Fibroblast of the conjunctiva (primary cell): ENCODE measurements at regions not wholly inside any gene's neighbourhood (a gene's known extent, or its start where the extent isn't known, plus 50 kb on each side); places are given as distances from the start of the nearest gene placed in this dataset.
A peak's percentile ranks its signal among the peaks of the same experiment; 100 is the strongest.

Experiments
- DNase-seq: peaks from one replicate; pipeline ENCODE4 v3.0.0-alpha.2; 2010; ENCODE audit warnings: low read depth

DNA sequence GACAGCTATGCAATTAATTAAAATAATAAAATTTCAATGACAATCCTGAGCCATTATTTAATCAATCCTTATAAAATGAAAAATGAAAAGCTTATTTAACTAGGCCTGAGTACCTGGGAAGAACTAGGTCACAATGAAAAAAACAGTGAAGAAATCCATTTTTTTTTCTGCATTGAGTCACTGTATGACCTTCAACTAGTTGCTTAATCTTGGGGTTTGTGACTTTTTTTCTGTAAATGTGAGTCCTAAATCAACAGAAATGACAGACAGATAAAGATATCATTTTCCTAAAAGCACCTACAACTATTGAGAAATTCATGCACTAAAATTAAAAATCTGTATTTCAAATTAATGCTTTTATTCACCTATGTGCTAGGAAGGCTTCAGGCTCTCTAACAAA, 96.8 kb downstream of the TMEM26 start:
- DNase-seq: no peak

DNA sequence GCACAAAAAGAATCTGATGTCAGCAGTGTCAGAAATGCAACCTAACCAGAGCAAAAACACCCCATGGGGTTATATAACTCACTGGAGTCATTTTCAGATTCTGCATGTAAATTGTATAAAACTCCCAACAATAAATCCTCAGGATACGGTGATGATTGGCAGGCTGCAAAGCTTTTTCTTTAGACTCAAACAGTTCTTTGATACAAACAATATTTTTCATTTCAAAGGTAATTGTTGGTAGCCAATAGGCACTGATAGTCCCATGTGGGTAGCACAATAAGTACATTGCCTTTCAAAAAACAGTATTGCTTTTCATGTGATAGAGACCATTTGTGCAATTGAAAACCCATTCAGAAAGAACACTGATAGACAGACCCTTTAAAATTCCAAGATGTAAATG, 98.0 kb downstream of the TMEM26 start:
- DNase-seq: no peak

- no peak for DNase-seq
These were observed 98.7 kb downstream of the TMEM26 start for GRCh38 chr10:61354401-61354975.

GRCh38 chr10:61350794-61351193, 102.4 kb downstream of the TMEM26 start:
- no peak for DNase-seq

- no peak for DNase-seq
These were observed 103.1 kb downstream of the TMEM26 start for GRCh38 chr10:61350068-61350467.

DNA sequence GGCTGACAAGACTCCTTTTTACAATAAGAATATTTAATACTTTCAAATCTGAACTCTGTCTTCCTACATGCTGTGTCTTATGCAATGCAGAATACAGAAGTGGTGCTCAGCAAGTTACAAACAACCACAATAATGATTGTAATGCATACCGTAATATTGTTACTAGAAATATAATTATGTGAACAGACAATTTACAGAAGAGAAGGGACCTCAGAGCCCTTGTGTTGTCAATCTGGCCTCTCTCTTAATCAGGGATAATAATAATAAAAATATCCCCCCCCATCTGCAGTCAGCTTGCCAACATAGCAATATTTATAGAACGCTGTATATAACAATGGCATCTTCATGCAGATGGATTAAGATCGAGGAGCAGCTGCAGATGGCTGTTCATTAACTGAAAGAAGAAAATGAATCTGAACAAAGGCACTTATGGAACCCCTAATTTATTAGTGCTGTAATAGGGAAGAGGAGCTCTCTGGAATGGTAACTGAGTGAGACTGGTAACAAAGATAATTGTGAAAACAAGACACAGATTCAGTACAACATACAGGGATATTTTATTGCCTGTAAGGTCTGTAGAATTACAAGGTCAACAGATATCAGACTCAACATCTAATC, 106.3 kb downstream of the TMEM26 start:
- DNase-seq: no peak

DNA sequence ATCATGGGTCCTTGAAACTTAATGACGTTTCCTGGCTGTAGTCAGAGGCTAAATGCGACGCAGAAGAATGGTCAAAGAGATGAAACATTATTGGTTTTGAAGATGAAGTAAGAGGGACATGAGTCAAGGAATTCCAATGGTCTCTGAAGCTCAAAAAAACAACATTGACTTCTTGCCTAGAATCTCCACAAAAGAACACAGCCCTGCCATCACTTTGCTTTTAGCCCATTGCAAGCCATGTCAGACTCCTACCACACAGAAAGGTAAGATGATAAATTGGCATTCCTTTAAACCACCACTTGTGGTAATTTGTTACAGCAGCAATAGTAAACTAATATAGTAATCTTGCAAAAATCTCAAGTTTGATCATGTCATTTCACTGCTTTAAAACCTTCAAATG, 109.4 kb downstream of the TMEM26 start:
- no peak for DNase-seq

DNA sequence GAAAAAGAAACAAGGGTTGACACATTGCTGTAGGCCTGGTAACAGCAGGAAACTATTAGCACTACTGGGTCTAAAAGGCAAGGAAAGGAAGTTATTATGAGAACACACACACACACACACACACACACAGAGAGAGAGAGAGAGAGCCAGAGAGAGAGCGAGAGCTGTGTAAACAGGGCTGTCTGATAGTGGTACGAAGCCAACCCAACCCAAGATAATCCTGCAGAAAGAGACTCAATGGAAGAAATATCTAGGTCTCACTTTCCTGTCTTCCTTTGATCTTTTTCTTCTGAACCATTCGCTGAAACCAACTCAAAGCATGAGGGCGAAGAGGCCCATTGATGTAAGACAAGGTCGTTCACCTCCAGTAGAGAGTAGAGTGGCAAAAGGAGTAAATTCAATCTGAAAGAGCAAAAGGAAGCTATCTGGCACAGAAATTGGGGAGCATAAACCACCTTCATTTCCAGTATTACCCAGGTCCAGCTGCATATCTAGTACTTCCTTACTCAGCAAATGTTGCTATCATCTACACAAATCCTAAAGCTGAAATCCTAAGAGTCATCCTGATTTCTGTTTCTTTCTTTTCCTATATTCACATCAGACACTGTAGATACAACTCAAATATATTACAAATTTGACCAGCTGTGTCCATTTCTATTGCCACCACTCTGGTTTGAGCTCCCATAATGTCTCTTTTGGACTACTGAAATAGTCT, 110.2 kb downstream of the TMEM26 start:
- DNase-seq: no peak

DNA sequence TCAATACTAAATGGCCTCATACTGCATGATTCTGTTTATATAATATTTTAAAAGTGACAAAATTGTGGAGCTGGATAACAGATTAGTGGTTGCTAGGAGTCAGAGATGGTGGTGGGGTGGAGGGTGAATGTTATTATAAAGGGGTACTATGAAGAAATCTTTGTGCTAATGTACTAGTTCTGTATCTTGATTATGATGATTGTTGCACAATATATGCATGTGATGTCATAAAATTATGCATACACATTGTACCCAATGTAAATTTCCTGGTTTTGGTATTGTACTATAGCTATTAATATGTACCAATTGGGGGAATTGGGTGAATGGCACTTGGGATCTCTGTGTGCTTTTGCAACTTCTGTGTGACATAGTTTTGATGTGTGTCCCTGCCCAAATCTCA, 112.2 kb downstream of the TMEM26 start:
- no peak for DNase-seq

GRCh38 chr10:61338146-61338545, 115.0 kb downstream of the TMEM26 start:
- no peak for DNase-seq

DNA sequence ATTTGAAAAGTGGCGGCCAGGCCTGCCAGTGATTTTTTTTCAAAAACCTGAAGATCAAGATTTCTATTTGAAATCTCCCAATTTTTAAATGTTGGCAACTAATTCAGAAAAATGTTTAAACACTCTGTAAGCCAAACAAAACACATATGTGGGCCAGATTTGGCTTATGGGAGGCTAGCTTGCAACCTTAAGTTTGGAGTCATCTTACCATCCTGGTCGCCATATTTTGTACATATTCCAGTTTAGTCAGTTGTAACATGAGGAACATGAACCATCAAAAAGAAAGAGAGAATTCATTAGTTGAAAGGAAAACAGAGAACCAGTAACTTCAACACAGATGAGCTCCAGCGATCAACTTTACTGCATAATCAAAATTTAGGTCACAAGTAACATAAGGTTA, 115.4 kb downstream of the TMEM26 start:
- DNase-seq: peak; percentile 57

DNA sequence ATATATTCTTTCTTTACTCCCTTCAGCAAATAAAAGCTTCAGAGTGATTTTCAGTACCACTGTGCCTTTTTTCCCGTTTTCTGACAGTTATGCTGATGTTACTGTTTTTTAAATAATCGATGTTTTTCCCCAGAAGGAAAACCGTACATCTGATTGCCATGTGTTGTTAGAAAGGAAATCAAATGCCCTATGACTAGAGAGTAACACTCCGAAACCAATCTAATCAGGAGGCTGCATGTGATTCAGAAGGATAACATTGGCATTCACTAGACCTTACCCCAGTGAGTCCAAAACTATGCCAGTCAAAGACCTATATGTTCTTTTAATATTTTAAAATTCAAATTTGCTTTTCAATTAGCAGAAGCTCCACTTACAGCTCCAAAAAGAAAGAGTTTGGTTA, 116.3 kb downstream of the TMEM26 start:
- DNase-seq: no peak

DNA sequence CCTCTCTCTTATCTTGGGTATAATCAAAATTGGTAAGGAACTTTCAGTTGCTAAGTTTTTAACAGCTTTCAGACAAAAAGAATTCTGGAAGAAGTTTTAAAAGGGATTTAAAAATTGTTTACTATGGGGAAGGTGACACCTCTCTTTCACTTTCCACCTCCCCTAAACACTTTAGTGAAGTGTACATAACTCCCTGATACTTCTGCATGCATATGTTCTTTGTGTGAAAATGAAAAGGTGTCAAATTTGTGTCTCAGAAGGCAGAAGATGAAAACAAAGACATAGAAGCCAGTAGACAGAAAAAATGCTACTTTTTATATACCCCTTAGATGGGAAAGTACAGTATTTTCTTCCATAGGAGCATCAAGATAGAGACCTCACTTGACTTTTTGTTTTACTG, 117.8 kb downstream of the TMEM26 start:
- DNase-seq: no peak

- DNase-seq: no peak
These were observed 120.6 kb downstream of the TMEM26 start for GRCh38 chr10:61332581-61332980.

DNA sequence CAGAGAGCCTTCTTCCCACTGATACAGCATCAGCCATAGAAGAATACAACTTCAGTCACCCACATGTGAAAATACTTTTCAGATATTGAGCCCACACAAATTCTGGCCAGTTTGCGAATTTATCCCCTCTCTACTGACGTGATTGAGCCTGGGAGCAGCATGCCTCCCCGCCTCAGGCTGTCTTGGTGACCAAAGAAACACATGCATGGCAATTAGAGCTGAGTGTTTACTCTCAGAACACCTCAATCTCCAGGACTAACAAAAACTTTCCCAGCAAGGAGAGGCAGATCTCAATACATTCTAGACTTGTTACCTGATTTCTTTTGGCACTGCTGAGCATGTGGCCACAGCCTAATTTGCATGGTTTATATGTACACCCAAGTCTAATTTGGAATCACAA, 122.5 kb downstream of the TMEM26 start:
- DNase-seq: no peak

GRCh38 chr10:61329854-61330253, 123.3 kb downstream of the TMEM26 start:
- DNase-seq: no peak

GRCh38 chr10:61325223-61325960, 127.8 kb downstream of the TMEM26 start:
- no peak for DNase-seq

DNA sequence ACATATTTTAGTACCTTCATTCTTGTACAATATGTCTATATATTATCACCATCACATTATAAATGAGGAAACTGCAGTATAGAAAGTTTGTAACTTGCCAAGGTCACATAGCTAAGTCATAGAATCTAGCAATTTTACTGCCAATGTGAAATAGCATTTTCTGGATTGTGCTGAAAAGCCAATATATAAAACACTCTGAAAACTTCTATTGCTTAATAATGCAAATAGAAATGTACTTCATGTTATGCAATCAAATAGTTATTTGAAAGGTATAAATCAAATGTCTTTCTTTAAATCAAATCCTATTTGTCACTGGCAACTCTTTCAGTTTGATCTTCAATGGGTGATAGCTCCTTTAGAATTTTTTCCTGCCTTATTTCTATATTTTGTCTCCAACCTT, 129.5 kb downstream of the TMEM26 start:
- DNase-seq: no peak

DNA sequence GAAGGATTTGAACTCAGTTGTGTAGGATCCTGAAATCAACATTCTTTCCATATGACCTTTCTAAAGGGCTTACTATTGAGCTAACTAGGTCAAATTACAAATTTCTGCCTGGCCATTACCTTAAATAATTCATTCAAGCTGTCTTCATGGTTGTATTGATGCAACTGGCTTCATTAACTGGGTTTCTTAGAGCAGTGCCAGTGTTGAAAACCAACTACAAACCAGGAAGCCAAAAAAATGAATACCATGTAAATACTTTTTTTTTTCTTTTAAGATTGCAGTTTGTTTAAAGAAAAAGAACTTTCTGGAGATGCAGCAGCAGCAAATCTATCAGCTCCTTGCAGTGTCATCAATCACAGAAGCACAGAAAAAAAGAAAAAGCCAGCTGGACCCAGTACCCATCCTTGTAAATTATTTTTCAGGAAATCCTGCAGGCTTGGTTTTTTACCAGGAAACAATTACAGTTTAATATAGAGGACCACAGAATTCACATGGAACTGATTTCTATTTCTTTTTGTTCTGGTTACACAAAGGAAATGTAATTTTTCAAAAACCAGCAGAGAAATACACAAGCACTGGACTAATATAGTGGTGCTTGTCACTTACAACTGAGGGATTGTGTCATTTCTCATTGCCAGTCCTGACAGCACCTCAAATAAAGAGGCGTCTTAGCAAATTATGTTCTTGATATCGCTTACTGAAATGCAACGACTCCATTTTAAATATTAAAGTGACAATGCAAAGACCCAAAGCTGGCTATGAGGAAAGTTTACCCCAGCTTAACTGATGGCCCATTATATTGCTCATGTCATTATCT, 131.9 kb downstream of the TMEM26 start:
- no peak for DNase-seq

DNA sequence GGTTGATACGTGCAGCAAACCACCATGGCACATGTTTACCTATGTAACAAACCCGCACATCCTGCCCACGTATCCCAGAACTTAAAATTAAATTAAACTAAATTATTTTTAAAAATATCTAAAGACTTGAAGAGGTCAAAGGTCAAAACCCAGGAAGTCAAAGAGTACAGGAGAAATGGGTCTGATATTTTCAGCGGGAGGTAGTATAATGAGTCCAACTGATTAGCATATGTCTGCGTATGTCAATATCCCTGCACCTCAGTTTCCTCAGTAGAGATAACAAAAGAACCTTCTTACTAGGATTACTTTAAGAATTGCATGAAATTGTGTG, 133.0 kb downstream of the TMEM26 start:
- DNase-seq: no peak

GRCh38 chr10:61319386-61320256, 133.6 kb downstream of the TMEM26 start:
- no peak for DNase-seq
